ENCODE measurements at regions not wholly inside any gene's neighbourhood (a gene's known extent, or its start where the extent isn't known, plus 50 kb on each side); places are given as distances from the start of the nearest gene placed in this dataset.

DNA sequence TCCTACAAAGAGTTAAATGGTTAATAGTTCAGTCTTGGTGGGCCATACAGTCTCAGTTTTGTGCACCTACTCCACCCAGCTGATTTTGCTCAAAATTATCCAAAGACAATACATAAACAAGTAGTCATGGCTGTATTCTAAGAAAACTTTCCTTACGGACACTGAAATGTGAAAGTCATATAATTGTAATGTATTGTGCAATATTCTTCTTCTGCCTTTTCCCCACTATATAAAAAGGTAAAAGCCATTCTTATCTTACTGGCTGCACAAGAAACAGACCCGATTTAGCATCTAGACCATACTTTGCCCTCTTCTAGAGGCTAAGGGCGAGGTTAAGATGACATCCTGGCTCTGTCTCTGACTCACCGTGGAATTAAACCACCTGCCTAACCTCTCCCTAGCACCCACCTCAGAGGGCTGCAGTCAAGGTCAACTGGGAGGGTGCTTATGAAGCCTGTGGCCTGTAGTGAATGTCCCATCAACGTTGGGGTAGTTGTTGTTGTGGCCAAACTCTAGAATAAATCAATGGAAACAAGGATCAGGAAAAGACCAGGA is 63.8 kb upstream of the DOCK1 start:
- Histone ChIP-seq H3K4me1 (peaks cover 10% of the 10 kb centered on the region), H3K9me3 (no peaks in the 10 kb centered on the region), H3K27ac (no peak overlapping the region), H3K4me3 (no peak overlapping the region), H3K36me3 (no peaks in the 10 kb centered on the region), H3K27me3 (no peaks in the 10 kb centered on the region)
- no peak for DNase-seq (ENCODE audit: low spot score in 2 of 2)
- TF ChIP-seq EP300 (IDR thresholded peaks at IDR 0.05) (no peak), POLR2A (IDR thresholded peaks at IDR 0.05) (no peak), POLR2AphosphoS5 (IDR thresholded peaks at IDR 0.05) (no peak)
- TF ChIP-seq, protein P1, sequence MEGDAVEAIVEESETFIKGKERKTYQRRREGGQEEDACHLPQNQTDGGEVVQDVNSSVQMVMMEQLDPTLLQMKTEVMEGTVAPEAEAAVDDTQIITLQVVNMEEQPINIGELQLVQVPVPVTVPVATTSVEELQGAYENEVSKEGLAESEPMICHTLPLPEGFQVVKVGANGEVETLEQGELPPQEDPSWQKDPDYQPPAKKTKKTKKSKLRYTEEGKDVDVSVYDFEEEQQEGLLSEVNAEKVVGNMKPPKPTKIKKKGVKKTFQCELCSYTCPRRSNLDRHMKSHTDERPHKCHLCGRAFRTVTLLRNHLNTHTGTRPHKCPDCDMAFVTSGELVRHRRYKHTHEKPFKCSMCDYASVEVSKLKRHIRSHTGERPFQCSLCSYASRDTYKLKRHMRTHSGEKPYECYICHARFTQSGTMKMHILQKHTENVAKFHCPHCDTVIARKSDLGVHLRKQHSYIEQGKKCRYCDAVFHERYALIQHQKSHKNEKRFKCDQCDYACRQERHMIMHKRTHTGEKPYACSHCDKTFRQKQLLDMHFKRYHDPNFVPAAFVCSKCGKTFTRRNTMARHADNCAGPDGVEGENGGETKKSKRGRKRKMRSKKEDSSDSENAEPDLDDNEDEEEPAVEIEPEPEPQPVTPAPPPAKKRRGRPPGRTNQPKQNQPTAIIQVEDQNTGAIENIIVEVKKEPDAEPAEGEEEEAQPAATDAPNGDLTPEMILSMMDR (IDR thresholded peaks at IDR 0.05) = no peak
- WGBS = 75% methylated on average over 5 of the region's 5 CpGs

DNA sequence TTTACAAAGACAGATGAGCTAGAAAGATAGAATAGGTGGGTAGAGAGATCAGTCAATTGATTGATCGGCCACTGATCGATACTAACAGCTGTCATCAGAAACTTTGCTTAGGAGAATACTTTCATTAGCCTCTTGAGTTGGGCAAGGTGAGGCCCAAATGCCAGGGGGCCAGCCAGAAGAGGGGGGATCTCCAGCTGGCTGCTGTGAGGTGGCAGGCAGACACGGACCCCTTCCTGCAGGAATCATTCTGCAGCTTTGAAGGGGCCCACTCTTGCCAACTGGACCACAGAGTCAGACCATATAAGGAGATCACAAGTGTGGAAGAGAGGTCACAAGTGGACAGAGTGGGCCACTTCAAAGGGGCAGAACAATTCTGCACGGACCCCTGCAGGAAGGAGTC is 62.9 kb upstream of the DOCK1 start:
- TF ChIP-seq EP300 (IDR thresholded peaks at IDR 0.05) (no peak), POLR2AphosphoS5 (IDR thresholded peaks at IDR 0.05) (no peak), POLR2A (IDR thresholded peaks at IDR 0.05) (no peak)
- TF ChIP-seq, protein P1 (IDR thresholded peaks at IDR 0.05) = no peak
- H3K9me3 ChIP-seq = no peaks in the 10 kb centered on the region
- H3K27me3 ChIP-seq = no peaks in the 10 kb centered on the region
- WGBS = 96% methylated on average over 4 of the region's 4 CpGs
- no peak overlapping the region for H3K4me3 ChIP-seq
- peaks cover 10% of the 10 kb centered on the region for H3K4me1 ChIP-seq
- H3K36me3 ChIP-seq = no peaks in the 10 kb centered on the region
- no peak for DNase-seq (ENCODE audit: low spot score in 2 of 2)
- H3K27ac ChIP-seq = no peak overlapping the region

DNA sequence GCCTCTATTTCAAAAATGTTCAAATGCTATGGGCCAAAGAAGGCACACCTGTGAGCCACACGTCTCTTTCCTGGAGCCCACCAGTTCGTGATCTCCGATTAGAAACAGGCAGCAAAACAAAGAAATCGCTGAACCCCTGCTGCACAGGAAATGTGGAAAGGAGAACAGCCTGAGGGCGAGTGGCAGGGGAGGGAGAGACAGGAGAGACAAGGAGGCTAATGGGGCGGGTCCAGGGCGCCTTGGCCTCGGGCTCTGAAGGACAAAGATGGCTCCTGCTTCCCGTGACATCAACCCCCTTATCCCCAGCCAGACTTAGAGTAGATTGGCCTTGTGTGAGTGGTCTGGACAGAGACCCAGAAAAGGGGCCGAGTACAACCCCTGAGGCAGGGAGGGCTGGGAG is 62.4 kb upstream of the DOCK1 start:
- DNase-seq (ENCODE audit: low spot score in 2 of 2) = no peak
- Histone ChIP-seq H3K4me3 (no peak overlapping the region), H3K27me3 (no peaks in the 10 kb centered on the region), H3K4me1 (peaks cover 10% of the 10 kb centered on the region), H3K9me3 (no peaks in the 10 kb centered on the region), H3K36me3 (no peaks in the 10 kb centered on the region), H3K27ac (no peak overlapping the region)
- 61% methylated on average over 10 of the region's 10 CpGs for WGBS
- no peak for TF ChIP-seq EP300 (IDR thresholded peaks at IDR 0.05)
- TF ChIP-seq POLR2A (IDR thresholded peaks at IDR 0.05) = no peak
- TF ChIP-seq, protein P1 (IDR thresholded peaks at IDR 0.05) = no peak
- TF ChIP-seq POLR2AphosphoS5 (IDR thresholded peaks at IDR 0.05) = no peak

DNA sequence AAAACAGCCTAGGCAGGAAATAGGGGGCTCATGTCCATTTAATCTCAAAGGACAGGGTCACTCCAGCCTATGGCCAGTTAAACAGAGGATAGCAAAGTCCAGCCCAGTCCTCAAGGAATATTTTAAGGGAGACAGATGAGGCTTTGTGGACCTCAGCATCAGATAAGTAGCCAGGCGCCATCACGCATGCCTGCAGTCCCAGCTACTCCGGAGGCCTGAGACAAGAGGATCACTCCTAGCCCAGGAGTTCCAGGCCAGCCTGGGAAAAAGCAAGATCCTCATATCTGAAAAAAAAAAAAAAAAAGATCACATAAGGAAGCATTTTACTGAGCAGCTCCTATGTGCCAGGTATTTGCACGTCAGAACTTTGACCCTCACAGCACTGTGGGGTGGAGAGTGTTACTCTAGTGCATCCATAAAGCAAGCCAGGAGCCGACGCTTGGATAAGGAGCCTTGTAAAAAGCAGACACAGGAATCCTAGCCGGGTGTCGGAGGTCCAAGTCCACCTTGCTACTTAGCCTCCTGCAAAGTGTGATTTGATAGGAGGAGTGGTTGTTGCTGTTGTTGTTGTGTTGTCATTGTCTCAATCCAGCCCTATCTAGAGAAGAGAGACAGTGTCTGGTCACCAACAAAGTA is 61.8 kb upstream of the DOCK1 start:
- no peaks in the 10 kb centered on the region for H3K36me3 ChIP-seq
- H3K27ac ChIP-seq = no peak overlapping the region
- H3K4me1 ChIP-seq = peaks cover 10% of the 10 kb centered on the region
- H3K27me3 ChIP-seq = no peaks in the 10 kb centered on the region
- no peaks in the 10 kb centered on the region for H3K9me3 ChIP-seq
- WGBS = 85% methylated on average over 8 of the region's 8 CpGs
- no peak for DNase-seq (ENCODE audit: low spot score in 2 of 2)
- no peak overlapping the region for H3K4me3 ChIP-seq
- TF ChIP-seq, protein P1 (IDR thresholded peaks at IDR 0.05) = no peak
- TF ChIP-seq EP300 (IDR thresholded peaks at IDR 0.05) (no peak), POLR2A (IDR thresholded peaks at IDR 0.05) (no peak), POLR2AphosphoS5 (IDR thresholded peaks at IDR 0.05) (no peak)

DNA sequence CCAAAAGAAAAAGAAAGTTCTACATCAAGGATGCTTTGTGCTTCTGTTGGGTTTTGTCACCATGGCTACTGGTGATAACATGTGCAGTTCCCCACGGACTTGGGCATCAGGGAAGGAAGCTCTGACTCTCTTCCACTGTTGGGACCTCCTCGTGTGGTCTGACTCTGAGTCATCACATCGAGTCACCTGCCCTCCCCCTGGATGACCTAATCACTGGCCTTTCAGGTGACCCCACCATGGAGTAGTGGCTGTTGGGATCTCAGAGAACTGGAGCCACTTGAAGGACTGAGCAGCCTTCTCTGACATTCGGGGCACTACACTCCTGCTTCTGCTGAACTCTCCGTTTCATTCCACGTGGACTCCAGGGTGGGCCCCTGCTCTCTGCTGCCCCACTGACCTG is 60.8 kb upstream of the DOCK1 start:
- Histone ChIP-seq H3K27ac (no peak overlapping the region), H3K27me3 (no peaks in the 10 kb centered on the region), H3K4me3 (no peak overlapping the region), H3K9me3 (no peaks in the 10 kb centered on the region), H3K4me1 (peaks cover 5% of the 10 kb centered on the region), H3K36me3 (no peaks in the 10 kb centered on the region)
- no peak for TF ChIP-seq POLR2A (IDR thresholded peaks at IDR 0.05)
- no peak for TF ChIP-seq POLR2AphosphoS5 (IDR thresholded peaks at IDR 0.05)
- TF ChIP-seq EP300 (IDR thresholded peaks at IDR 0.05) = no peak
- TF ChIP-seq, protein P1 (IDR thresholded peaks at IDR 0.05) = no peak
- no peak for DNase-seq (ENCODE audit: low spot score in 2 of 2)
- 58% methylated on average over 6 of the region's 6 CpGs for WGBS
